Activated CD8-positive, alpha-beta memory T cell treated with anti-CD3 and anti-CD28 coated beads, Interleukin-2, amount 10 ng/mL, durations not matched to agents 7 days and 5 days (primary cell): ENCODE measurements at regions not wholly inside any gene's neighbourhood (a gene's known extent, or its start where the extent isn't known, plus 50 kb on each side); places are given as distances from the start of the nearest gene placed in this dataset.

Experiments used
- ATAC-seq: fragments of 150-1000 bp; cut with Tn5 transposase; one replicate; pipeline ENCODE4 v1.10.0; 2021; ENCODE audit warnings: moderate library complexity
- CTCF ChIA-PET: fragments of 350-600 bp; sonication (Branson Sonifier 250); formaldehyde crosslinking; loops from one replicate; lab custom pipeline; 2021; ENCODE audit warnings: antibody characterized with exemption; lab: Charles Lee
- DNase-seq: peaks from one replicate; pipeline ENCODE4 v3.0.0-alpha.2; 2020
- H3K27ac Mint-ChIP-seq: one replicate; pipeline ENCODE4 v1.8.0; 2021; ENCODE audit warnings: mild to moderate bottlenecking, mixed read lengths
- H3K27me3 Mint-ChIP-seq: one replicate; pipeline ENCODE4 v1.8.0; 2021; ENCODE audit warnings: mixed read lengths
- H3K36me3 Mint-ChIP-seq: one replicate; pipeline ENCODE4 v1.8.0; 2021; ENCODE audit warnings: mild to moderate bottlenecking, mixed read lengths
- H3K4me1 Mint-ChIP-seq: one replicate; pipeline ENCODE4 v1.8.0; 2021; ENCODE audit warnings: mixed read lengths
- H3K4me3 Mint-ChIP-seq: one replicate; pipeline ENCODE4 v1.8.0; 2021; ENCODE audit warnings: mild to moderate bottlenecking, moderate library complexity, mixed read lengths
- H3K9me3 Mint-ChIP-seq: one replicate; pipeline ENCODE4 v1.8.0; 2022; ENCODE audit warnings: low read depth, mixed read lengths

DNA sequence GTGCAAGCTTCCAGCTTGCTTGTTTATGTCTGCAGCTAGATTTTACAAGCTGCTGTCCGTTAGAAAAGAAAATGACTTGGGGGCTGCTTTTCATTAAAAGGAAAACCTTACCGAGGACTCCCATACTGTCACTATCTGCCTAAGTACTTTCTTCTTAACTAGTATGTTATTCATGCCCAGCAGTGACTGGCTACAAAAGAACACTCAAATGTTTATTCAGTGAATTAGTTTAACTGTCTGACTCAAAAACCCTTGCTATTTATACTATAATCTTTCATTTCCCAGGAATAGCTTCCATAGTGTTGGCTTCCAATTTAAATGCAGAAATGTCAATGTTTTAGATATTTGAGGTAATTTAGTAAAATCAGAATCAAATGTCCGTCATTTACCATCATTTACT is 164.9 kb downstream of the DTHD1 start:
- CTCF ChIA-PET, result no interaction called here
- no peaks in the 10 kb centered on the region for H3K27me3 Mint-ChIP-seq
- H3K9me3 Mint-ChIP-seq, result no peaks in the 10 kb centered on the region
- H3K4me1 Mint-ChIP-seq, result no peaks in the 10 kb centered on the region
- H3K4me3 Mint-ChIP-seq, result no peak overlapping the region
- H3K36me3 Mint-ChIP-seq, result no peaks in the 10 kb centered on the region
- ATAC-seq, result no peak
- H3K27ac Mint-ChIP-seq, result no peak overlapping the region
- DNase-seq, result no peak

DNA sequence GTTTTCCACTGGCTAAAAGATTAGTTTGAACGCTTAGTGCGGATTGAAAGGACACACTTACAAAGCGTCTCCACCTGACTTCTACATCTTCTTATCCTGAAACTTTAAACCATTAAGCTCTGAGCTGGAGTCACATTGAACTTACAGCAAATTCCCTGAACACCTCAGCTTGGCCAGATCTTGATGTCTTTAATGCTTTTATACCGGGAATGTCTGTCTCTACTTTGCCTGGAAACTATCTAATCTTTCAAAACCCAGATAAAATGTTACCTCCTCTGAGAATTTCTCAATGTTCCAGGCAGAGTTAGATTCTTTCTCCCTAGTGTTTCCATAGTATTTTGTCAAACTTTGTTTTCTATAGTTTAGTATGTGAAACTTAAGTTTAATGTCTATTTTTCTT is 179.9 kb downstream of the DTHD1 start:
- Mint-ChIP-seq H3K27ac (no peak overlapping the region), H3K36me3 (no peaks in the 10 kb centered on the region), H3K9me3 (no peaks in the 10 kb centered on the region), H3K4me3 (no peak overlapping the region), H3K4me1 (no peaks in the 10 kb centered on the region), H3K27me3 (peaks cover 5% of the 10 kb centered on the region)
- ATAC-seq (no peak), DNase-seq (no peak)
- CTCF ChIA-PET, result no interaction called here

- H3K9me3 Mint-ChIP-seq, result no peaks in the 10 kb centered on the region
Measured at GRCh38 chr4:36467670-36468069, 186.3 kb downstream of the DTHD1 start.

DNA sequence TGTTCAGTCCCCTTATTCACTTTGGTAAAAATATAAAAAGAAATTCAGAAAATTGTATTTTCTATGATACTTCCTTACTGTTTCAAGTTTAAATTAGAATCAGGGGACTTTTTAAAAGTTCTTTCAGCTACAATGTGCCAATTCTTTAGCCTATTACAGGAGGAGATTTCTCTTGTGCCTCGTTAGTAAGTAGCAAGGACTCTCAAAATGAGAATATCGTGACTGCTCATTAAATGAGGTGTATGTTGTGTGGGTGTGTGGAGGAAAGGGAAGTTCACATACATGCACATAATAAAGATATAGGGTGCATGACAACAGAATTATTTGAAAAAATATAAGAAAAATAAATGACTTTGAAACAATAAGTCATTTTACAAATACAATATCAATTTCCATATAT is 190.5 kb downstream of the DTHD1 start:
- CTCF ChIA-PET, result interaction anchor here (1.9 kb wide), 1 partner anchor 72 kb away, joined by 4 read pairs; no protein-coding TSS in a partner anchor
- no peaks in the 10 kb centered on the region for H3K9me3 Mint-ChIP-seq
- no peaks in the 10 kb centered on the region for H3K36me3 Mint-ChIP-seq
- peaks cover 5% of the 10 kb centered on the region for H3K27me3 Mint-ChIP-seq
- ATAC-seq (no peak), DNase-seq (no peak)
- H3K4me3 Mint-ChIP-seq, result no peak overlapping the region
- no peak overlapping the region for H3K27ac Mint-ChIP-seq
- H3K4me1 Mint-ChIP-seq, result no peaks in the 10 kb centered on the region

More at GRCh38 chr4:36467670-36468069, 186.3 kb downstream of the DTHD1 start:
- Mint-ChIP-seq H3K27me3 (peaks cover 6% of the 10 kb centered on the region), H3K27ac (no peak overlapping the region), H3K4me1 (no peaks in the 10 kb centered on the region), H3K4me3 (no peak overlapping the region), H3K36me3 (no peaks in the 10 kb centered on the region)
- CTCF ChIA-PET, result no interaction called here
- ATAC-seq, result no peak
- no peak for DNase-seq

DNA sequence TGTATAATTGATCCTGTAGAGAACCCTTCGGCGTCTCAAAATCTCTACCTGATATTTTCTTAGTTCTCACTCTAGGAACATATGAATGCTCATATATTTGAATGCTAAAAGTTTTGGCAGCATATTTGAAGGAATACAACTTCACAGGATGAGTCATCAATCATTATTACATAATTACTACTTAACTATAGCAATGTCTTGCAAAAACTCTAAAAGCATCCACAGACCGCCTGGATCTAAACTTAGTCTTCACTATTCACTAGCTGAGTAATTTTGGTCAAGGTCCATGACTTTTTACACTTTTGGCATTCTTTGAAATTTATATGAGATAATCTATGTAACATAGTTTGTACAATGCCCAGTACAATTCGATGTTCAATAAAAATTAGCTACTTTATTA is 194.7 kb downstream of the DTHD1 start:
- ATAC-seq (no peak), DNase-seq (no peak)
- Mint-ChIP-seq H3K4me1 (no peaks in the 10 kb centered on the region), H3K36me3 (no peaks in the 10 kb centered on the region), H3K27me3 (peaks cover 5% of the 10 kb centered on the region), H3K27ac (no peak overlapping the region), H3K4me3 (no peak overlapping the region), H3K9me3 (no peaks in the 10 kb centered on the region)
- CTCF ChIA-PET, result no interaction called here

DNA sequence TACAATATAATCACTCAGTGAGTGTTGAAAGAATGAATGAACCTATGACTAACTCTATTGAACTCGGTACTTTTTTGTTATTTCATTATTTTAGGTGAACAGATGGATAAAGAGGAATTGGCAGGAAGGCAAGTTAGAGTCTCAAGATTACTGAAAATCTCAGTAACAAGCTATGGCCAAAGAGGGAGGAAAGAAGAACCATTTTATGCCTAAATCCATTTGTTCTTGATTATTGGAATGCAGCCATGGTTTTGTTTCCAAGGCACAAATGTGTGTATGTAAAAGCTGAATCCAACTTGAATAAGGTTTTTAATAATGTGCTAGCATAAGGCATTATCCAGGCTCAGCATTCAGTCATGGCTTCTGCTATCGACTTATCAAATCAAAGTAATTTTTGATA is 196.4 kb downstream of the DTHD1 start:
- DNase-seq, result no peak
- Mint-ChIP-seq H3K4me1 (no peaks in the 10 kb centered on the region), H3K27ac (no peak overlapping the region), H3K27me3 (peaks cover 9% of the 10 kb centered on the region), H3K36me3 (no peaks in the 10 kb centered on the region), H3K4me3 (no peak overlapping the region), H3K9me3 (no peaks in the 10 kb centered on the region)
- CTCF ChIA-PET, result no interaction called here
- ATAC-seq, result no peak

DNA sequence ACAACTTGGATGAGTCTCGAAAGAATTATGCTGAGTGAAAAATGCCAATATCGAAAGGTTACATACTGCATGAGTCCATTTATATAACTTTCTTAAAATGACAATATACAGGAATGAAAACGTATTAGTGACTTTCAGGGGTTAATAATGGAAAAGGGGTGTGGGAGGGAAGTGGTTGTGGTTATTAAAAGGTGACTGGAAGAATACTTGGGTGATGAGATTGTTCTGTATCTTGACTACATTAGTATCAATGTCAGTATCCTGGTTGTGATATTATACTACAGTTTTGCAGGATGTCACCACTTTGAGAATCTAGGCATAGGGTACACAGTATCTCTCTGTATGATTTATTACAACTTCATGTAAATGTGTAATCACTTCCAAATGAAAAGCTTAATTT is 204.5 kb downstream of the DTHD1 start:
- no peak overlapping the region for H3K27ac Mint-ChIP-seq
- no peaks in the 10 kb centered on the region for H3K4me1 Mint-ChIP-seq
- H3K27me3 Mint-ChIP-seq, result peaks cover 4% of the 10 kb centered on the region
- no peak overlapping the region for H3K4me3 Mint-ChIP-seq
- no peak for ATAC-seq
- CTCF ChIA-PET, result no interaction called here
- no peak for DNase-seq
- H3K36me3 Mint-ChIP-seq, result no peaks in the 10 kb centered on the region
- no peaks in the 10 kb centered on the region for H3K9me3 Mint-ChIP-seq

- no peak for ATAC-seq
- no peaks in the 10 kb centered on the region for H3K9me3 Mint-ChIP-seq
- no peaks in the 10 kb centered on the region for H3K27me3 Mint-ChIP-seq
Measured at GRCh38 chr4:36489798-36490197, 208.4 kb downstream of the DTHD1 start.

GRCh38 chr4:36492041-36492440 is 210.6 kb downstream of the DTHD1 start:
- H3K27me3 Mint-ChIP-seq, result no peaks in the 10 kb centered on the region
- CTCF ChIA-PET, result no interaction called here

More at GRCh38 chr4:36489798-36490197, 208.4 kb downstream of the DTHD1 start:
- DNase-seq, result no peak
- no peak overlapping the region for H3K27ac Mint-ChIP-seq
- H3K4me1 Mint-ChIP-seq, result no peaks in the 10 kb centered on the region
- no peak overlapping the region for H3K4me3 Mint-ChIP-seq
- H3K36me3 Mint-ChIP-seq, result no peaks in the 10 kb centered on the region
- CTCF ChIA-PET, result no interaction called here

GRCh38 chr4:36492590-36492989 is 211.2 kb downstream of the DTHD1 start:
- Mint-ChIP-seq H3K4me3 (no peak overlapping the region), H3K27ac (no peak overlapping the region), H3K4me1 (no peaks in the 10 kb centered on the region), H3K36me3 (no peaks in the 10 kb centered on the region), H3K9me3 (no peaks in the 10 kb centered on the region), H3K27me3 (no peaks in the 10 kb centered on the region)
- CTCF ChIA-PET, result no interaction called here
- no peak for DNase-seq
- no peak for ATAC-seq

More at GRCh38 chr4:36492041-36492440, 210.6 kb downstream of the DTHD1 start:
- Mint-ChIP-seq H3K36me3 (no peaks in the 10 kb centered on the region), H3K9me3 (no peaks in the 10 kb centered on the region), H3K4me1 (no peaks in the 10 kb centered on the region), H3K4me3 (no peak overlapping the region), H3K27ac (no peak overlapping the region)
- DNase-seq (no peak), ATAC-seq (no peak)

- H3K27ac Mint-ChIP-seq, result no peak overlapping the region
- no peaks in the 10 kb centered on the region for H3K9me3 Mint-ChIP-seq
- no peak overlapping the region for H3K4me3 Mint-ChIP-seq
- CTCF ChIA-PET, result no interaction called here
- no peaks in the 10 kb centered on the region for H3K4me1 Mint-ChIP-seq
- H3K36me3 Mint-ChIP-seq, result no peaks in the 10 kb centered on the region
- ATAC-seq, result no peak
- no peak for DNase-seq
- H3K27me3 Mint-ChIP-seq, result no peaks in the 10 kb centered on the region
Measured at GRCh38 chr4:36493251-36493650, 211.8 kb downstream of the DTHD1 start.

- no peaks in the 10 kb centered on the region for H3K27me3 Mint-ChIP-seq
- H3K9me3 Mint-ChIP-seq, result no peaks in the 10 kb centered on the region
- CTCF ChIA-PET, result no interaction called here
- no peak overlapping the region for H3K27ac Mint-ChIP-seq
- ATAC-seq (no peak), DNase-seq (no peak)
- H3K4me1 Mint-ChIP-seq, result no peaks in the 10 kb centered on the region
- H3K36me3 Mint-ChIP-seq, result no peaks in the 10 kb centered on the region
- no peak overlapping the region for H3K4me3 Mint-ChIP-seq
Measured at GRCh38 chr4:36494016-36494415, 212.6 kb downstream of the DTHD1 start.

DNA sequence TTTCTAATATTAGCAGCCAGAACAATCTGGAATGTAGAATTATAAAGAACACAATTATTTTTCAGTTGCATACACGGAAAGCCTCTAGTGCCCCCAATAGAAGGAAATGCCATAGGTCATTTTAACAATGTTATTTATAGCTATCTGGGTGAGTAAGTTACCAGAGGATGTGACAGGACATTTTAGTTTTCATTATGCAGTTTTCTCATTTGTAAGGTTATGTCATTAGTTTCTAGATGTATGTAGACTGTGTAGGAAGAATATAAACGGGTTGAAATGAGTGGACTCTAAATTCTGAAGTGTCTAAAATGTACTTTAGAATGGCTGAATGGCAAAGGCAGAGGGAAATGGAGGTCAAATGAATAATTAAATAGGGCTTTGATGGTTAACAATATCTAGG is 213.3 kb downstream of the DTHD1 start:
- Mint-ChIP-seq H3K4me1 (no peaks in the 10 kb centered on the region), H3K27ac (no peak overlapping the region), H3K27me3 (no peaks in the 10 kb centered on the region), H3K36me3 (no peaks in the 10 kb centered on the region), H3K4me3 (no peak overlapping the region), H3K9me3 (no peaks in the 10 kb centered on the region)
- CTCF ChIA-PET, result no interaction called here
- ATAC-seq, result no peak
- DNase-seq, result no peak

DNA sequence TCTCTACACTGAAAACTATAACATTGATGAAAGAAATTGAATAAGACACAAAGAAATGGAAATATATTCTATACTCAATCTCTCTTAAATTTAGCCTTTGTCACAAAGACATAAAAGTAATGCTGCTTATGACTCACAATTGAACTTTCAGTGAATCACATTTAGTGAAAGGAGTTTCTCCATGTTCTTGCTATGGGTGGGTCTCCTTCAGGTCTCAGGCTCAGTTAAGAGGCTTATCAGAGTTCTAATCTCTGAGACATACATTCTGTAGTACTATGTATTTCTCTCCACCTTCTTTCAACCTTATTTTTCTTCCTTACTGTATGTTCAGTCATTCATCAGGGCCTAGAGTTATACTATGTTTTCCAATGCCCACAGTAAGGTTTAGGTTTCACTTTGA is 220.9 kb downstream of the DTHD1 start:
- Mint-ChIP-seq H3K4me3 (no peak overlapping the region), H3K36me3 (no peaks in the 10 kb centered on the region), H3K27ac (no peak overlapping the region), H3K27me3 (peaks cover 4% of the 10 kb centered on the region), H3K4me1 (no peaks in the 10 kb centered on the region), H3K9me3 (no peaks in the 10 kb centered on the region)
- DNase-seq (no peak), ATAC-seq (no peak)
- CTCF ChIA-PET, result no interaction called here

DNA sequence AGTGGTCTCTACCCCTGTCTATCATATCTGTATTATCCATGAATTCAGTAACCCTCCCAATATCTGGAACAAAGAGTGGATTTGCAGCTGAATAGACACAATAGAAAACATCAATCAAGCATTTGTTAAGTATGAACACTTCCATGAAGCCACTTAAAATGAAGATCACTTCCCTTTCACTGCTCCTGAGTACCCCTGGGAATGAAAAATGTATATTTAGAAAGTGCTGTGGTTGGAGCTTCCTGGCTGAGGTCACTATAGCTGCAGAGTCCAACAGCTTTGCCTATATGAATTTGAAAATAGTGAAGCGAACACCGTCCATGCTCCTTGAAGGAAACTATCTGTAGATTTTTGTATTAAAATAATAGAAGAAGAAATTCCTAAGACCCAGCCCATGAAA is 227.0 kb downstream of the DTHD1 start:
- H3K4me3 Mint-ChIP-seq, result no peak overlapping the region
- CTCF ChIA-PET, result no interaction called here
- H3K27ac Mint-ChIP-seq, result no peak overlapping the region
- ATAC-seq (no peak), DNase-seq (no peak)
- H3K4me1 Mint-ChIP-seq, result no peaks in the 10 kb centered on the region
- H3K27me3 Mint-ChIP-seq, result peaks cover 4% of the 10 kb centered on the region
- H3K9me3 Mint-ChIP-seq, result no peaks in the 10 kb centered on the region
- H3K36me3 Mint-ChIP-seq, result no peaks in the 10 kb centered on the region
